Fibroblast of the aortic adventitia (primary cell): ENCODE measurements at regions not wholly inside any gene's neighbourhood (a gene's known extent, or its start where the extent isn't known, plus 50 kb on each side); places are given as distances from the start of the nearest gene placed in this dataset.

Source experiments
- DNase-seq: peaks from one replicate; pipeline ENCODE4 v3.0.0-alpha.2; 2010; ENCODE audit warnings: low read depth
- H3K4me3 ChIP-seq: 2 replicates; pipeline ENCODE4 v1.5.1; 2011; ENCODE audit warnings: low read depth, mild to moderate bottlenecking, control low read depth, low read length, moderate library complexity
- CTCF ChIP-seq: IDR thresholded peaks from 2 replicates; pipeline ENCODE4 v1.5.1; 2011; ENCODE audit warnings: mild to moderate bottlenecking, low read length, control low read depth, inconsistent platforms; ENCODE audit not compliant: insufficient read depth

- TF ChIP-seq CTCF = no peak
- no peak overlapping the region for H3K4me3 ChIP-seq
- DNase-seq = no peak
These were observed 358.9 kb upstream of the ARID1B start for GRCh38 chr6:156418253-156418652.

GRCh38 chr6:156416391-156416790 is 360.8 kb upstream of the ARID1B start:
- no peak for TF ChIP-seq CTCF
- H3K4me3 ChIP-seq = no peak overlapping the region
- no peak for DNase-seq

GRCh38 chr6:156413154-156413553 is 364.0 kb upstream of the ARID1B start:
- no peak for TF ChIP-seq CTCF
- no peak overlapping the region for H3K4me3 ChIP-seq
- no peak for DNase-seq

- no peak overlapping the region for H3K4me3 ChIP-seq
- no peak for DNase-seq
- TF ChIP-seq CTCF = peak; percentile 4
These were observed 366.5 kb upstream of the ARID1B start for GRCh38 chr6:156410649-156411048.

- TF ChIP-seq CTCF = no peak
- no peak for DNase-seq
- H3K4me3 ChIP-seq = no peak overlapping the region
These were observed 368.5 kb upstream of the ARID1B start for GRCh38 chr6:156408655-156409054.

- TF ChIP-seq CTCF = no peak
- H3K4me3 ChIP-seq = no peak overlapping the region
- no peak for DNase-seq
These were observed 369.8 kb upstream of the ARID1B start for GRCh38 chr6:156407334-156407733.

- no peak overlapping the region for H3K4me3 ChIP-seq
- no peak for TF ChIP-seq CTCF
- DNase-seq = no peak
These were observed 370.5 kb upstream of the ARID1B start for GRCh38 chr6:156406688-156407087.
